A673 (cell line): ENCODE measurements at regions not wholly inside any gene's neighbourhood (a gene's known extent, or its start where the extent isn't known, plus 50 kb on each side); places are given as distances from the start of the nearest gene placed in this dataset.

Experiments used
- BruUV-seq: library from RNA; stranded (reverse); fragments of 400-500 nt; replicated peaks from 2 replicates; lab custom pipeline; 2021; lab: Mats Ljungman, UMichigan
- CTCF ChIA-PET: fragments of 300-600 bp; sonication (Branson Sonifier 250); formaldehyde crosslinking; loops from one replicate; lab custom pipeline; 2022; ENCODE audit warnings: antibody characterized with exemption; lab: Charles Lee
- POLR2A ChIA-PET: fragments of 300-600 bp; sonication (Branson Sonifier 250); formaldehyde crosslinking; loops from one replicate; lab custom pipeline; 2022; ENCODE audit warnings: antibody characterized with exemption; ENCODE audit not compliant: low non-redundant PET; lab: Charles Lee
- DNase-seq: peaks from one replicate; pipeline ENCODE4 v3.0.0-alpha.2; 2015; ENCODE audit warnings: low spot score
- H3K27ac ChIP-seq: fragments of 200-600 bp; sonication (generic); 2 replicates; pipeline ENCODE4 v1.5.1; 2016; ENCODE audit warnings: mixed run types, low read depth, mild to moderate bottlenecking, mixed read lengths, antibody characterized with exemption, low read length; ENCODE audit not compliant: poor library complexity, severe bottlenecking
- H3K27me3 ChIP-seq: fragments of 200-600 bp; sonication (generic); replicated peaks from 2 replicates; pipeline ENCODE4 v1.6.1; 2017; ENCODE audit warnings: mixed run types, low read depth, mild to moderate bottlenecking, mixed read lengths, antibody characterized with exemption, low read length; ENCODE audit not compliant: insufficient read depth, poor library complexity
- H3K36me3 ChIP-seq: fragments of 200-600 bp; sonication (generic); 2 replicates; pipeline ENCODE4 v1.6.1; 2016; ENCODE audit warnings: mixed run types, mild to moderate bottlenecking, mixed read lengths, antibody characterized with exemption, low read length; ENCODE audit not compliant: insufficient read depth, poor library complexity, severe bottlenecking
- H3K4me1 ChIP-seq: fragments of 200-600 bp; sonication (generic); 2 replicates; pipeline ENCODE4 v1.6.1; 2017; ENCODE audit warnings: mixed run types, mild to moderate bottlenecking, mixed read lengths, antibody characterized with exemption, low read length; ENCODE audit not compliant: insufficient read depth, poor library complexity, severe bottlenecking
- H3K4me3 ChIP-seq: fragments of 200-600 bp; sonication (generic); 2 replicates; pipeline ENCODE4 v1.5.1; 2016; ENCODE audit warnings: low read depth, mixed run types, mild to moderate bottlenecking, mixed read lengths, low read length; ENCODE audit not compliant: poor library complexity, severe bottlenecking
- H3K9me3 ChIP-seq: fragments of 200-600 bp; sonication (generic); 2 replicates; pipeline ENCODE4 v1.6.1; 2016; ENCODE audit warnings: mixed run types, low read depth, mild to moderate bottlenecking, mixed read lengths, antibody characterized with exemption, low read length; ENCODE audit not compliant: poor library complexity, severe bottlenecking
- CTCF ChIP-seq: fragments of 300-800, 200-600 bp; sonication (generic); conservative IDR thresholded peaks from 2 replicates; pipeline ENCODE4 v1.5.1; 2017; ENCODE audit warnings: low read depth, mild to moderate bottlenecking, antibody characterized with exemption, low read length, moderate library complexity, mixed read lengths
- EZH2 ChIP-seq: fragments of 200-600 bp; sonication (generic); IDR thresholded peaks from 2 replicates; pipeline ENCODE4 v1.6.1; 2017; ENCODE audit warnings: borderline replicate concordance, low read depth, mild to moderate bottlenecking, mixed read lengths, antibody characterized with exemption, low read length; ENCODE audit not compliant: poor library complexity, severe bottlenecking
- intact Hi-C: fragments of 100-400 bp; cut with micrococcal nuclease; formaldehyde crosslinking; loops from one replicate; pipeline ENCODE4 v1.10.0; 2022; ENCODE audit not compliant: unreplicated experiment

GRCh38 chr6:74870403-74870802 lies 335.4 kb downstream of the COL12A1 start:
- H3K27ac ChIP-seq = no peak overlapping the region
- ChIA-PET CTCF (interaction anchor here (0.6 kb wide), 1 partner anchor 938 kb away, joined by 5 read pairs; no protein-coding TSS in a partner anchor), POLR2A (no interaction called here)
- H3K4me1 ChIP-seq = no peaks in the 10 kb centered on the region
- no peaks in the 10 kb centered on the region for H3K27me3 ChIP-seq
- intact Hi-C loops = no loop called here
- TF ChIP-seq CTCF = peak; percentile 25; the same call in 1 of the 2 replicates
- TF ChIP-seq EZH2 = no peak
- no peaks in the 10 kb centered on the region for H3K36me3 ChIP-seq
- DNase-seq = peak; percentile 1
- BruUV-seq = no TSS peak
- no peaks in the 10 kb centered on the region for H3K9me3 ChIP-seq
- H3K4me3 ChIP-seq = no peak overlapping the region

GRCh38 chr6:74867291-74867690 lies 338.6 kb downstream of the COL12A1 start:
- ChIA-PET CTCF (no interaction called here), POLR2A (no interaction called here)
- Histone ChIP-seq H3K4me3 (no peak overlapping the region), H3K27me3 (no peaks in the 10 kb centered on the region), H3K4me1 (no peaks in the 10 kb centered on the region), H3K27ac (no peak overlapping the region), H3K36me3 (no peaks in the 10 kb centered on the region), H3K9me3 (no peaks in the 10 kb centered on the region)
- intact Hi-C loops = no loop called here
- TF ChIP-seq EZH2 (no peak), CTCF (no peak)
- no peak for DNase-seq
- no TSS peak for BruUV-seq

- Histone ChIP-seq H3K4me3 (no peak overlapping the region), H3K27me3 (no peaks in the 10 kb centered on the region), H3K36me3 (no peaks in the 10 kb centered on the region), H3K4me1 (no peaks in the 10 kb centered on the region), H3K9me3 (no peaks in the 10 kb centered on the region), H3K27ac (no peak overlapping the region)
- intact Hi-C loops = no loop called here
- DNase-seq = no peak
- ChIA-PET POLR2A (no interaction called here), CTCF (no interaction called here)
- BruUV-seq = no TSS peak
- TF ChIP-seq EZH2 (no peak), CTCF (no peak)
Measured at GRCh38 chr6:74863968-74864367, 341.9 kb downstream of the COL12A1 start.
